Chondrocyte (in vitro differentiated cells): ENCODE measurements at regions not wholly inside any gene's neighbourhood (a gene's known extent, or its start where the extent isn't known, plus 50 kb on each side); places are given as distances from the start of the nearest gene placed in this dataset.

Experiments
- DNase-seq: peaks from one replicate; pipeline ENCODE4 v3.0.0; 2021; ENCODE audit warnings: mixed read lengths, low spot score
- H3K27ac Mint-ChIP-seq: one replicate; pipeline ENCODE4 v1.8.0; 2021; ENCODE audit warnings: mild to moderate bottlenecking, moderate library complexity, mixed read lengths; ENCODE audit not compliant: unreplicated experiment
- H3K27me3 Mint-ChIP-seq: 2 replicates; pipeline ENCODE4 v1.8.0; 2021; ENCODE audit warnings: low read depth, mixed read lengths
- H3K36me3 Mint-ChIP-seq: 2 replicates; pipeline ENCODE4 v1.8.0; 2021; ENCODE audit warnings: low read depth, mixed read lengths
- H3K4me1 Mint-ChIP-seq: 2 replicates; pipeline ENCODE4 v1.8.0; 2021; ENCODE audit warnings: low read depth, mild to moderate bottlenecking, mixed read lengths
- H3K4me3 Mint-ChIP-seq: one replicate; pipeline ENCODE4 v1.8.0; 2021; ENCODE audit warnings: mild to moderate bottlenecking, moderate library complexity, mixed read lengths; ENCODE audit not compliant: unreplicated experiment
- H3K9me3 Mint-ChIP-seq: 2 replicates; pipeline ENCODE4 v1.8.0; 2021; ENCODE audit warnings: low read depth, mixed read lengths
- TF ChIP-seq, protein P1 (sequence below): fragments of 200-600 bp; sonication (generic); IDR thresholded peaks from 2 replicates; pipeline ENCODE4 v1.5.0; 2021; ENCODE audit warnings: antibody characterized with exemption, mild to moderate bottlenecking, moderate library complexity

GRCh38 chr10:8510471-8510870 is 456.0 kb downstream of the GATA3 start:
- DNase-seq = no peak
- Mint-ChIP-seq H3K36me3 (no peaks in the 10 kb centered on the region), H3K4me3 (no peak overlapping the region), H3K27ac (no peak overlapping the region), H3K4me1 (no peaks in the 10 kb centered on the region), H3K9me3 (peaks cover 4% of the 10 kb centered on the region), H3K27me3 (peaks cover 2% of the 10 kb centered on the region)
- TF ChIP-seq, protein P1, sequence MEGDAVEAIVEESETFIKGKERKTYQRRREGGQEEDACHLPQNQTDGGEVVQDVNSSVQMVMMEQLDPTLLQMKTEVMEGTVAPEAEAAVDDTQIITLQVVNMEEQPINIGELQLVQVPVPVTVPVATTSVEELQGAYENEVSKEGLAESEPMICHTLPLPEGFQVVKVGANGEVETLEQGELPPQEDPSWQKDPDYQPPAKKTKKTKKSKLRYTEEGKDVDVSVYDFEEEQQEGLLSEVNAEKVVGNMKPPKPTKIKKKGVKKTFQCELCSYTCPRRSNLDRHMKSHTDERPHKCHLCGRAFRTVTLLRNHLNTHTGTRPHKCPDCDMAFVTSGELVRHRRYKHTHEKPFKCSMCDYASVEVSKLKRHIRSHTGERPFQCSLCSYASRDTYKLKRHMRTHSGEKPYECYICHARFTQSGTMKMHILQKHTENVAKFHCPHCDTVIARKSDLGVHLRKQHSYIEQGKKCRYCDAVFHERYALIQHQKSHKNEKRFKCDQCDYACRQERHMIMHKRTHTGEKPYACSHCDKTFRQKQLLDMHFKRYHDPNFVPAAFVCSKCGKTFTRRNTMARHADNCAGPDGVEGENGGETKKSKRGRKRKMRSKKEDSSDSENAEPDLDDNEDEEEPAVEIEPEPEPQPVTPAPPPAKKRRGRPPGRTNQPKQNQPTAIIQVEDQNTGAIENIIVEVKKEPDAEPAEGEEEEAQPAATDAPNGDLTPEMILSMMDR = no peak

GRCh38 chr10:8511026-8511425 is 456.5 kb downstream of the GATA3 start:
- DNase-seq = no peak
- TF ChIP-seq, protein P1 = no peak
- Mint-ChIP-seq H3K27ac (no peak overlapping the region), H3K36me3 (no peaks in the 10 kb centered on the region), H3K9me3 (peaks cover 4% of the 10 kb centered on the region), H3K4me1 (no peaks in the 10 kb centered on the region), H3K27me3 (peaks cover 2% of the 10 kb centered on the region), H3K4me3 (no peak overlapping the region)

- Mint-ChIP-seq H3K4me3 (no peak overlapping the region), H3K4me1 (no peaks in the 10 kb centered on the region), H3K27ac (no peak overlapping the region), H3K36me3 (no peaks in the 10 kb centered on the region), H3K9me3 (peaks cover 4% of the 10 kb centered on the region), H3K27me3 (peaks cover 2% of the 10 kb centered on the region)
- TF ChIP-seq, protein P1 = no peak
- no peak for DNase-seq
Measured at GRCh38 chr10:8513155-8514147, 459.0 kb downstream of the GATA3 start.

GRCh38 chr10:8520382-8520781 is 465.9 kb downstream of the GATA3 start:
- no peaks in the 10 kb centered on the region for H3K36me3 Mint-ChIP-seq
- no peaks in the 10 kb centered on the region for H3K27me3 Mint-ChIP-seq
- H3K27ac Mint-ChIP-seq = no peak overlapping the region
- TF ChIP-seq, protein P1 = peak; percentile 8
- no peaks in the 10 kb centered on the region for H3K4me1 Mint-ChIP-seq
- no peak overlapping the region for H3K4me3 Mint-ChIP-seq
- DNase-seq = no peak
- H3K9me3 Mint-ChIP-seq = peaks cover 19% of the 10 kb centered on the region

DNA sequence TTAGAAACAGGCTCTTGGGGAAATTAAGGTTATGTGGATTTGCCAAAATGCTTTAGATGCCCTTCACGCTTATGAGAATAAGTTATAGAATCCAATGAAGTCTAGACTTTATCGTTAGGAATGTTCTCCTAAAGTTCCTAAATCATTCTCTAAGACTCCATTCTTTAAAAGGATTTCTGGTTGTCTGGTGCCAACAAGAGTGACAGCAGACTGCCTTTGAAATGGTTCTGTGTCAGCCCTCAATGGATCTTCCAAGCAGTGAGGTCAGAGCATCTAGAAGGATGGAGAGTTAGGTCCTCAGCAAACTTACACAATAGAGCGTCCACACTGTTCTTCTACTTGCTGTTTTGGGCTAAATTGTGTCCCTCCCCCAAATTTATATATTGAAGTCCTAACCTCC is 473.3 kb downstream of the GATA3 start:
- no peaks in the 10 kb centered on the region for H3K4me1 Mint-ChIP-seq
- TF ChIP-seq, protein P1 = no peak
- DNase-seq = no peak
- no peak overlapping the region for H3K27ac Mint-ChIP-seq
- no peaks in the 10 kb centered on the region for H3K36me3 Mint-ChIP-seq
- H3K4me3 Mint-ChIP-seq = no peak overlapping the region
- H3K9me3 Mint-ChIP-seq = peaks cover 21% of the 10 kb centered on the region
- no peaks in the 10 kb centered on the region for H3K27me3 Mint-ChIP-seq
